Umbilical cord (tissue), 1 donor: ENCODE measurements at regions not wholly inside any gene's neighbourhood (a gene's known extent, or its start where the extent isn't known, plus 50 kb on each side); places are given as distances from the start of the nearest gene placed in this dataset.
"Not testable (repeated sequence)": the region's sequence is repeated elsewhere in the genome, so short reads cannot be mapped to it uniquely, and the experiment has no call there.

Experiments used
- DNase-seq: peaks from one replicate; pipeline ENCODE4 v3.0.0-alpha.2; 2015; ENCODE audit warnings: low spot score

- no peak for DNase-seq
Observed at GRCh38 chr4:66842724-66843088, 702.6 kb downstream of the CENPC start.

GRCh38 chr4:66842026-66842723, 703.1 kb downstream of the CENPC start:
- DNase-seq: no peak

- no peak for DNase-seq
Observed at GRCh38 chr4:66840178-66840577, 705.1 kb downstream of the CENPC start.

- DNase-seq: no peak
Observed at GRCh38 chr4:66837279-66837922, 707.9 kb downstream of the CENPC start.

- no peak for DNase-seq
Observed at GRCh38 chr4:66829310-66829709, 716.0 kb downstream of the CENPC start.

- DNase-seq: no peak
Observed at GRCh38 chr4:66820681-66821080, 724.6 kb downstream of the CENPC start.

- DNase-seq: no peak
Observed at GRCh38 chr4:66814277-66814676, 731.0 kb downstream of the CENPC start.

GRCh38 chr4:66805582-66805981, 739.7 kb downstream of the CENPC start:
- no peak for DNase-seq

- no peak for DNase-seq
Observed at GRCh38 chr4:66804979-66805378, 740.3 kb downstream of the CENPC start.

- no peak for DNase-seq
Observed at GRCh38 chr4:66797608-66798007, 747.7 kb downstream of the CENPC start.

- DNase-seq: no peak
Observed at GRCh38 chr4:66795724-66796123, 749.6 kb downstream of the CENPC start.

GRCh38 chr4:66794390-66795034, 750.8 kb downstream of the CENPC start:
- no peak for DNase-seq

- no peak for DNase-seq
Observed at GRCh38 chr4:66791686-66792085, 753.6 kb downstream of the CENPC start.

- DNase-seq: no peak
Observed at GRCh38 chr4:66785479-66785878, 759.8 kb downstream of the CENPC start.

GRCh38 chr4:66782751-66783150, 762.6 kb downstream of the CENPC start:
- not testable (repeated sequence) for DNase-seq

- no peak for DNase-seq
Observed at GRCh38 chr4:66777097-66777496, 768.2 kb downstream of the CENPC start.

- DNase-seq: no peak
Observed at GRCh38 chr4:66769441-66769840, 775.9 kb downstream of the CENPC start.

GRCh38 chr4:66767442-66767841, 777.9 kb downstream of the CENPC start:
- DNase-seq: no peak

GRCh38 chr4:66766557-66766956, 778.7 kb downstream of the CENPC start:
- DNase-seq: no peak

GRCh38 chr4:66750273-66750672, 795.0 kb downstream of the CENPC start:
- peak; percentile 11 for DNase-seq

GRCh38 chr4:66746918-66747317, 798.4 kb downstream of the CENPC start:
- DNase-seq: not testable (repeated sequence)

GRCh38 chr4:66741081-66741480, 804.2 kb downstream of the CENPC start:
- DNase-seq: peak; percentile 56

- no peak for DNase-seq
Observed at GRCh38 chr4:66736606-66737005, 808.7 kb downstream of the CENPC start.
